Pulmonary artery endothelial cell (primary cell): ENCODE measurements at regions not wholly inside any gene's neighbourhood (a gene's known extent, or its start where the extent isn't known, plus 50 kb on each side); places are given as distances from the start of the nearest gene placed in this dataset.

Experiments used
- DNase-seq: peaks from one replicate; pipeline ENCODE4 v3.0.0-alpha.2; 2011; ENCODE audit warnings: low read depth, low spot score

DNA sequence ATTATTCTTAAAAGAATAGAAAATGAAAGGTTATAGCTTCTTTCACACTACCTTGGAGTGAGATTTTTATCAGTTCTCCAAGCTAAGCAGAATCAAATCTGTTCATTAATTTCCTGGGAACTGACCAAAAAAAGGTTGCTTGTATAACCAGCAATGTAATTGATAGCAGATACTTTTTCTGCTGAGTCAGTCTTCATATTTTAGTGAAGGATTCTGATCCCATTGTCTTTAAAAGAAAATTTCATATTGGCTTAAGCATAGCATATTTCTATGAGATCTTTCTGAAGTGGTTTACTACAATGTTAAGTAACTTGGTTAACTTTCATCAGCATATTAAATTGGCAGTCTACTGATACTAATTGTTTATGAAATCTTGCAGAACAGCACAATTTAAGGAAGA is 338.0 kb downstream of the TMX3 start:
- no peak for DNase-seq

GRCh38 chr18:68362907-68363306 is 352.0 kb downstream of the TMX3 start:
- no peak for DNase-seq

DNA sequence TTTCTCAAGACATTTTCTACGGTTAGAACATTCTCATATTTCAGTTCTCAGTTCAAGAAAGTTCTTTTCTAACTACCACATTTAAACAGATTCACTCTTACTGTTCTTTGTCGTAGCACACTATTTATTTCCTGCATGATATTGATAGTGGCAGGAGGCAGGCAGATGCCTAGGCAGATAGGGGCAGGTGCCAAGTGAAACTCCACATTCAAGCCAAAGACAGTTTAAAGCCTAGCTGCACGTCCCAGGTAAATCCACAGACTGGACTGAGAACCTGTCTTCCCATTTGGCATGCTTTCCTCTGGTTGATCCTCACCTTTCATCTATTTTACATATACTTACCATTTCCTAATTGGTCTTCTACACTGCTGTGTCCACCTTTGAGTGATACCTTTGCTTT is 359.3 kb downstream of the TMX3 start:
- DNase-seq, result no peak

GRCh38 chr18:68354176-68354575 is 360.7 kb downstream of the TMX3 start:
- DNase-seq, result no peak

DNA sequence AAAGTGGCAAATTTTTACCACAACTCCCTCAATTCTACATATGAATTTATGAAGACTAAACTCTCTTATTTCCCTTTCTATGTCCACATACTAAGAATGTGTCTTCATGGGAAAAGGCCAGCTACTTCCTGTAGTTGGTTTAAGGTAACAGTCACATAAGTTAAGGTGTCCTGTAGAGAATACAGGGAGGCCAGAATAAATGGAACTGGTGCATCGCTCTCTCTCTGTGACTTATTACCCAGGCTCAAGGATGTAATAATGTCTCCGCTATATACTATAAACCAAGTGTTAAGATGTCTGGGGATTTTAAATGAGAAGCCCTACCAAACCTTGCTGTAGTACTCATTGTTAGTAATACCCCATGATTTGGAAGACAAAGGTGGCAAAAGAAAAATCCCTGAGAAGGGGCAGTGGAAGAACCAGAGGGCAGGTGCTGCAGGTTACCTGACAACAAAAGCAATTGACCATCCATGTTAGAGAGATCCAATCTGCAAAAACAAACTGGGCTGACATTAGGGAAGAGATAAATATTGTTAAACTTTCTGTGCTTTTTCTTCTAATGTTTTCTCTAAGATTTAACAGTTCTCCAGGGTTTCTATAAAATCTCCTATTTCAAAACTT is 372.8 kb downstream of the TMX3 start:
- no peak for DNase-seq

DNA sequence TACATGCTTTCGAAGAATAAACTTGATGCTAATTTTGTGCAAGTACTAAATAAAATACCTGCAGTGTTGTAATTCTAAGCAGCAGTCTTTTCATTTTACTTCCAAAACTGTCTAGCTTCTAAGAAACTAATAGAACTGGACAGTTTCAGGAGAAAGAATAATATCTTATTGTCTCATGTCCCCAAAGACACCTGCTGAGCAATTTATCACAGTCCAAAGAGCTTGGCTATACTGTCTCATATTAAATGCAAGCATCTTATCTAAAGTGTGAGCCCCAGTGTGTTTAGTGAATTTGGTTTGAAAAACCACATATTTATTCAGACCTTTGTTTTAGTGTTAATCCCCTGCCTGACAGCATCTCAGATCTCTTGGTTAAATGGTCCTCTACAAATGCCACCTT is 374.3 kb downstream of the TMX3 start:
- DNase-seq, result no peak

DNA sequence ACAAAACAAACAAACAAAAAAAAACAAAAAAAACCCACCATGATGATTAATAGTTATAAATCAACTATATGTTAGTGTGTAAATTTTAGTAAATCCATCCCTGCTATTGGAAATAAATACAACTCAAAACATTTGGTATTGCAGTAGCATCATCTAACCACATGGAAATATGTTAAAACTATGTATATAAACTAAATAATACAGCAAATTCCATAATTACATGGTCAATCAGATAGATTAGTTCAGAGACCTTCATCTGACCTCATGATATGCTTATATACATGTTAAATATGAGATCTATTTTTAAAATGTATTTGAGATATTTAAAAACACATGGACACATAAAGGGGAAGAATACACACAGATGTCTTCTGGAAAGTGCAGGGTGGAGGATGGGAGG is 384.2 kb downstream of the TMX3 start:
- no peak for DNase-seq

- no peak for DNase-seq
Observed at GRCh38 chr18:68323921-68324320, 391.0 kb downstream of the TMX3 start.

DNA sequence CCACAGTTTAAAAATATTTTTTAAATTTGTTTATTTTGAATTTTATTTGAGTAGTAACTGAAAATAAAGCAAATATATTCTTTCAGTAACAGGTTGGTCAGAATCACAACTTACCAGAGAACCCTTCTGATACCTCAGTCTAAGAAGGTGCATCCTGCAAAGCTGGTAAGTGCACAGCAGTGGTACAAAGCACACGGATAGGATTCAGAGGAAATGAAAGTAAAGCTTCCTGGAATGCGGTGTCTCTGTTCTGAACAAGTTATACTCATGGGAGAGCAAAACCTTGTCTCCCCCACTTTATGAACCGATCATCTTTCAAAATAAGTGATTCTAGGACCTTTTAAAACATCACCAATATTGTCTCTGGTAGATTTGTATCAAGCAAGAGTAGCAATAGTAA is 398.3 kb downstream of the TMX3 start:
- no peak for DNase-seq

GRCh38 chr18:68314403-68314802 is 400.5 kb downstream of the TMX3 start:
- no peak for DNase-seq

GRCh38 chr18:68301441-68301840 is 413.5 kb downstream of the TMX3 start:
- no peak for DNase-seq

- DNase-seq, result no peak
Observed at GRCh38 chr18:68299906-68300305, 415.0 kb downstream of the TMX3 start.

- no peak for DNase-seq
Observed at GRCh38 chr18:68298330-68298729, 416.6 kb downstream of the TMX3 start.

DNA sequence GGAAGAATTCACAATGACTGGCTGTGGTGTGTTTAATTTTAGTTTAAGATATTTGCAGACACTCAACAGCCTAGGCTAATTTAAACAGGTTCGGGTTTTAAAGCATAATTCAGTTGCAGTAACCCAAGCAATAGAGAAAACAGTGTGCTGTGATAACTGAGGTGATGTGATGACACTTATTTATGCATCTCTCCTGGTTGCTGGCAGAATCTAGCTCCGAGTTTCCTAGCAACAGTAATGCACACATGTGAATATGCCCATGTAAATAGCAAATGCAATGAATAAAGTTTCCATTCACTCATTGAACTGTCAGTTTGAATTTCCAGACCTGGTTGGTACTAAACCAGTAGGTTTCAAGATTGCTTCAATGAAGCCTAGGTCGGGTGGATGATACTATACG is 426.5 kb downstream of the TMX3 start:
- DNase-seq, result no peak

GRCh38 chr18:68284236-68284780 is 430.6 kb downstream of the TMX3 start:
- DNase-seq, result no peak

GRCh38 chr18:68283834-68284233 is 431.1 kb downstream of the TMX3 start:
- DNase-seq, result no peak

GRCh38 chr18:68282232-68282631 is 432.7 kb downstream of the TMX3 start:
- no peak for DNase-seq

- DNase-seq, result no peak
Observed at GRCh38 chr18:68275616-68276015, 439.3 kb downstream of the TMX3 start.

- DNase-seq, result no peak
Observed at GRCh38 chr18:68270017-68270416, 444.9 kb downstream of the TMX3 start.

- no peak for DNase-seq
Observed at GRCh38 chr18:68267583-68267982, 447.3 kb downstream of the TMX3 start.

GRCh38 chr18:68263481-68263880 is 451.4 kb downstream of the TMX3 start:
- DNase-seq, result no peak

DNA sequence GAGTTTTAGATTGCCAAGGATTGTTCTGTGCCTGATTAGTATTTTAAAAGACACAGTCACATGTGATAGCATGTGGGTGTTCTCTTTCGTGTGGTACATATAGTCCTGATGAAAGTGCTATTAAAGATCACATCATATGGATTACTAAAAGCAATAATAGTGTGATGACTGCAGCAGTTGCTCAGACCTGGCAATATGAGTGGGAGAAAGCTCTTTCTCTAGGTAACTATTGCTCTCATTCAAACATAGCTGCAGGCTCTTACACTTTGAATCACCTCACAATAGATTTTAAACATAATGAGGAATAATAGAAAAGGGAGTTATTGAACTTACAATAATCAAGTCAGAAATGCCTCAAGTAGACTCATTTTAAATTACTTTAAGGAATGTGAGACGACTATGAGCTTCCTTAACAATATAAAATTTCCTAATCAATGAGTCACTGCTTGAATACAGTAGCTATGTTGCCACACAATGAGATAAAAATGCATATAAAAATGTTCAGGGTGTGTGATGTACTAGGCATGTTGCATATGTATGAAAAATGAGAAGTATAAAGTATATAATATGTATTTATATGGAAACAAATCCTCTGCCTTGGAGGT is 452.1 kb downstream of the TMX3 start:
- no peak for DNase-seq

DNA sequence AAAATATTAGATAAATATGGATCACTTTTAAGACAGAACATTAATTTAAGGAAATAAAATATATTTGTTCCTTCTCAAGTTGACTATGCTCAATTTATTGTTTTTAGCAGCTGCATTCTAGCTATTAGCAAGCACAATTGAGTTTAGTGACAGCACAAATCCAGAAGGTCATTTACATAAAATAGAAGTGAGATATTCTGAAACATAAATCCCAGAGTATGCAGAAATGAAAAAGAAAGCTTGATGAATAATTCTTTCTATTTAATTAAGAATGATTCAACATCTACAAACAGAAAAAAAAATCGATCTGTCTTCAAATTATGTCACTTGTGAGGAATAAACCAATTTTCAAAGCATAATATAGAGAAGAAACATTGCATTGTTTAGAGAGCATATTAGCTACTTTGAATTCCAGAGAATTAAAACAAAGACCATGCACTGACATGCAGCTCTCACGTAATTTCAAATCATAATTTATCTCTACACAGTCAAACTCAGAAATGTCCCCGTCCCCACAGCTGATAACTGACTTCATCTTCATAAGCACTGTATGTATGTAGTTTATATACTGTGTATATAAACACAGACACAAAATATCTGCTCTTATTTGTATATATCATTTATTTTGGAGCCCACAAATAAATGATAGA is 458.4 kb downstream of the TMX3 start:
- DNase-seq, result no peak
